ENCODE measurements at regions not wholly inside any gene's neighbourhood (a gene's known extent, or its start where the extent isn't known, plus 50 kb on each side); places are given as distances from the start of the nearest gene placed in this dataset.

GRCh38 chr4:55757356-55757952 lies 62.1 kb upstream of the EXOC1L start:
- TF ChIP-seq CTCF (IDR thresholded peaks at IDR 0.05) = no peak

- TF ChIP-seq CTCF (IDR thresholded peaks at IDR 0.05) = no peak
Observed at GRCh38 chr4:55758066-55758465, 61.5 kb upstream of the EXOC1L start.

- TF ChIP-seq CTCF (IDR thresholded peaks at IDR 0.05) = no peak
Observed at GRCh38 chr4:55758570-55758969, 61.0 kb upstream of the EXOC1L start.

- no peak for TF ChIP-seq CTCF (IDR thresholded peaks at IDR 0.05)
Observed at GRCh38 chr4:55762819-55763218, 56.8 kb upstream of the EXOC1L start.

GRCh38 chr4:55763996-55764395 lies 55.6 kb upstream of the EXOC1L start:
- no peak for TF ChIP-seq CTCF (IDR thresholded peaks at IDR 0.05)

- TF ChIP-seq CTCF (IDR thresholded peaks at IDR 0.05) = no peak
Observed at GRCh38 chr4:55765070-55765469, 54.5 kb upstream of the EXOC1L start.

GRCh38 chr4:55768291-55768690 lies 51.3 kb upstream of the EXOC1L start:
- TF ChIP-seq CTCF (IDR thresholded peaks at IDR 0.05) = no peak

Data from LNCAP (cell line).